ENCODE measurements at regions not wholly inside any gene's neighbourhood (a gene's known extent, or its start where the extent isn't known, plus 50 kb on each side); places are given as distances from the start of the nearest gene placed in this dataset.

GRCh38 chr3:8283193-8283592, 218.4 kb upstream of the LMCD1 start:
- Histone ChIP-seq H3K27ac (ENCODE audit: low read depth in 1 of 2, low read length in 2 of 2) (no peak overlapping the region), H3K36me3 (ENCODE audit: insufficient read depth, low read length) (no peaks in the 10 kb centered on the region), H3K4me3 (ENCODE audit: low read length) (no peak overlapping the region), H3K9me3 (ENCODE audit: control insufficient read depth in 1 of 2, insufficient read depth in 1 of 2, low read length in 2 of 2) (no peaks in the 10 kb centered on the region), H3K27me3 (ENCODE audit: control insufficient read depth in 1 of 2, insufficient read depth in 2 of 2, low read length in 2 of 2) (no peaks in the 10 kb centered on the region), H3K4me1 (ENCODE audit: insufficient read depth, low read length) (no peaks in the 10 kb centered on the region)
- DNase-seq: no peak
- H3K27me3 Mint-ChIP-seq: no peaks in the 10 kb centered on the region
- ChIA-PET CTCF (no interaction called here), POLR2A (no interaction called here)
- no peak overlapping the region for H3K4me3 Mint-ChIP-seq
- intact Hi-C loops (cut with DNase I, micrococcal nuclease): no loop called here
- H3K27ac Mint-ChIP-seq: no peak overlapping the region
- TF ChIP-seq CTCF (IDR thresholded peaks at IDR 0.05): no peak
- no peaks in the 10 kb centered on the region for H3K9me3 Mint-ChIP-seq
- H3K36me3 Mint-ChIP-seq (ENCODE audit: low read depth): no peaks in the 10 kb centered on the region
- no peak for ATAC-seq (ENCODE audit: poor library complexity)
- H3K4me1 Mint-ChIP-seq (ENCODE audit: low read depth): no peaks in the 10 kb centered on the region

GRCh38 chr3:8286086-8286485, 215.5 kb upstream of the LMCD1 start:
- Mint-ChIP-seq H3K9me3 (no peaks in the 10 kb centered on the region), H3K36me3 (ENCODE audit: low read depth) (no peaks in the 10 kb centered on the region), H3K4me1 (ENCODE audit: low read depth) (no peaks in the 10 kb centered on the region), H3K27ac (no peak overlapping the region), H3K27me3 (no peaks in the 10 kb centered on the region), H3K4me3 (no peak overlapping the region)
- ChIA-PET POLR2A (no interaction called here), CTCF (no interaction called here)
- H3K9me3 ChIP-seq (ENCODE audit: control insufficient read depth in 1 of 2, insufficient read depth in 1 of 2, low read length in 2 of 2): no peaks in the 10 kb centered on the region
- DNase-seq (no peak), ATAC-seq (ENCODE audit: poor library complexity) (no peak)
- H3K27me3 ChIP-seq (ENCODE audit: control insufficient read depth in 1 of 2, insufficient read depth in 2 of 2, low read length in 2 of 2): no peaks in the 10 kb centered on the region
- H3K36me3 ChIP-seq (ENCODE audit: insufficient read depth, low read length): no peaks in the 10 kb centered on the region
- no peak for TF ChIP-seq CTCF (IDR thresholded peaks at IDR 0.05)
- H3K4me1 ChIP-seq (ENCODE audit: insufficient read depth, low read length): no peaks in the 10 kb centered on the region
- intact Hi-C loops (cut with DNase I, micrococcal nuclease): no loop called here
- no peak overlapping the region for H3K27ac ChIP-seq (ENCODE audit: low read depth in 1 of 2, low read length in 2 of 2)
- H3K4me3 ChIP-seq (ENCODE audit: low read length): no peak overlapping the region

GRCh38 chr3:8286749-8287148, 214.9 kb upstream of the LMCD1 start:
- Mint-ChIP-seq H3K36me3 (ENCODE audit: low read depth) (no peaks in the 10 kb centered on the region), H3K27ac (no peak overlapping the region), H3K9me3 (no peaks in the 10 kb centered on the region), H3K4me1 (ENCODE audit: low read depth) (no peaks in the 10 kb centered on the region), H3K27me3 (no peaks in the 10 kb centered on the region), H3K4me3 (no peak overlapping the region)
- no peaks in the 10 kb centered on the region for H3K36me3 ChIP-seq (ENCODE audit: insufficient read depth, low read length)
- no peak for TF ChIP-seq CTCF (IDR thresholded peaks at IDR 0.05)
- intact Hi-C loops (cut with DNase I, micrococcal nuclease): no loop called here
- H3K9me3 ChIP-seq (ENCODE audit: control insufficient read depth in 1 of 2, insufficient read depth in 1 of 2, low read length in 2 of 2): no peaks in the 10 kb centered on the region
- ChIA-PET POLR2A (no interaction called here), CTCF (no interaction called here)
- no peaks in the 10 kb centered on the region for H3K27me3 ChIP-seq (ENCODE audit: control insufficient read depth in 1 of 2, insufficient read depth in 2 of 2, low read length in 2 of 2)
- DNase-seq: no peak
- ATAC-seq (ENCODE audit: poor library complexity): no peak
- no peak overlapping the region for H3K4me3 ChIP-seq (ENCODE audit: low read length)
- H3K4me1 ChIP-seq (ENCODE audit: insufficient read depth, low read length): no peaks in the 10 kb centered on the region
- H3K27ac ChIP-seq (ENCODE audit: low read depth in 1 of 2, low read length in 2 of 2): no peak overlapping the region

Measured in CD4-positive, alpha-beta T cell (primary cell).